Calu3 (cell line): ENCODE measurements at regions not wholly inside any gene's neighbourhood (a gene's known extent, or its start where the extent isn't known, plus 50 kb on each side); places are given as distances from the start of the nearest gene placed in this dataset.
A peak's percentile ranks its signal among the peaks of the same experiment; 100 is the strongest.

ENCODE experiments used
- BruUV-seq: library from RNA; stranded (reverse); fragments of 400-500 nt; replicated peaks from 2 replicates; lab custom pipeline; 2021; lab: Mats Ljungman, UMichigan
- CTCF ChIA-PET: fragments of 300-600 bp; sonication (Branson Sonifier 250); formaldehyde crosslinking; loops from one replicate; lab custom pipeline; 2022; ENCODE audit warnings: antibody characterized with exemption; lab: Charles Lee
- DNase-seq: peaks from one replicate; pipeline ENCODE4 v3.0.0; 2022
- H3K27ac Mint-ChIP-seq: one replicate; pipeline ENCODE4 v1.8.0; 2022; ENCODE audit warnings: mixed read lengths; ENCODE audit not compliant: unreplicated experiment
- H3K27me3 Mint-ChIP-seq: one replicate; pipeline ENCODE4 v1.8.0; 2022; ENCODE audit warnings: mixed read lengths; ENCODE audit not compliant: unreplicated experiment
- H3K36me3 Mint-ChIP-seq: one replicate; pipeline ENCODE4 v1.8.0; 2022; ENCODE audit warnings: mild to moderate bottlenecking, moderate library complexity, mixed read lengths; ENCODE audit not compliant: insufficient read depth, unreplicated experiment
- H3K4me1 Mint-ChIP-seq: one replicate; pipeline ENCODE4 v1.8.0; 2022; ENCODE audit warnings: mild to moderate bottlenecking, low read depth, mixed read lengths; ENCODE audit not compliant: unreplicated experiment
- H3K4me3 Mint-ChIP-seq: one replicate; pipeline ENCODE4 v1.8.0; 2022; ENCODE audit warnings: mild to moderate bottlenecking, low read depth, moderate library complexity, mixed read lengths; ENCODE audit not compliant: unreplicated experiment
- H3K9me3 Mint-ChIP-seq: one replicate; pipeline ENCODE4 v1.8.0; 2022; ENCODE audit warnings: low read depth, mixed read lengths; ENCODE audit not compliant: unreplicated experiment
- CTCF ChIP-seq: fragments of 200-600 bp; IDR thresholded peaks from one replicate; pipeline ENCODE4 v1.8.0; 2022; ENCODE audit warnings: antibody characterized with exemption; ENCODE audit not compliant: unreplicated experiment
- intact Hi-C: fragments of 100-400 bp; cut with micrococcal nuclease; formaldehyde crosslinking; loops from one replicate; pipeline ENCODE4 v1.10.0; 2022; ENCODE audit not compliant: unreplicated experiment

GRCh38 chr5:164501344-164501743, 995.9 kb downstream of the MAT2B start:
- intact Hi-C loops, result loop anchor here (10.0 kb wide), 1 partner anchor 173 kb away; no protein-coding TSS in a partner anchor
- Mint-ChIP-seq H3K4me1 (peaks cover 9% of the 10 kb centered on the region), H3K4me3 (no peak overlapping the region), H3K27ac (no peak overlapping the region), H3K27me3 (no peaks in the 10 kb centered on the region), H3K9me3 (no peaks in the 10 kb centered on the region), H3K36me3 (no peaks in the 10 kb centered on the region)
- TF ChIP-seq CTCF, result no peak
- BruUV-seq, result no TSS peak
- no peak for DNase-seq
- CTCF ChIA-PET, result no interaction called here

- H3K4me1 Mint-ChIP-seq, result peaks cover 9% of the 10 kb centered on the region
- peak overlapping the region; percentile 3 for H3K4me3 Mint-ChIP-seq
- no TSS peak for BruUV-seq
- H3K9me3 Mint-ChIP-seq, result no peaks in the 10 kb centered on the region
- H3K36me3 Mint-ChIP-seq, result no peaks in the 10 kb centered on the region
- H3K27ac Mint-ChIP-seq, result no peak overlapping the region
- TF ChIP-seq CTCF, result peak; percentile 77
- DNase-seq, result peak; percentile 68
- CTCF ChIA-PET, result interaction anchor here (0.8 to 1.9 kb wide), 6 partner anchors 12 to 940 kb away, joined by 3 to 21 read pairs (median 4); no protein-coding TSS in a partner anchor
- intact Hi-C loops, result loop anchor here (1.0 to 10.0 kb wide), 7 partner anchors 171 to 940 kb away; no protein-coding TSS in a partner anchor
- no peaks in the 10 kb centered on the region for H3K27me3 Mint-ChIP-seq
Measured at GRCh38 chr5:164504141-164504772, 998.8 kb downstream of the MAT2B start.

DNA sequence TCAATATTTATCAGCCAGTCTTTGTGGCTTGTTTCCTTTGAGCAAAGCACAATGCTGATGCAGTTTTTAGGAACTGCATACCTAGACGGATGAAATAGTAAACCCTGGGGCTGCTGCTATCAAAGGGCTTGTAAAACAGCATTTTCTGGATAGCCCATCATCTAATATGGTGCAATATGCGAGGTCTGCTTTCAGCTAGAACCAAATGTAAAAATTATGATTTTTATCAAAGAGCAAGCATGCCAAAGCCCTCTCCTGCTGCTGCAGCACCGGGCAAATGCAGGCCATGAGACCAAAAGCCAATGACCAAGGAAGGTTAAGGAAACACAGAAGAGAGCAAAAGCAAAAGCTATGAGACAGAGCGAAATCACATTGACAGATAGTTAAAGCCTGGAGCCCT, 1000.4 kb downstream of the MAT2B start:
- CTCF ChIA-PET, result no interaction called here
- Mint-ChIP-seq H3K9me3 (no peaks in the 10 kb centered on the region), H3K4me1 (peaks cover 9% of the 10 kb centered on the region), H3K36me3 (no peaks in the 10 kb centered on the region), H3K27ac (no peak overlapping the region), H3K27me3 (no peaks in the 10 kb centered on the region), H3K4me3 (no peak overlapping the region)
- intact Hi-C loops, result loop anchor here (10.0 kb wide), 1 partner anchor 169 kb away; no protein-coding TSS in a partner anchor
- DNase-seq, result no peak
- TF ChIP-seq CTCF, result no peak
- no TSS peak for BruUV-seq

- Mint-ChIP-seq H3K9me3 (peaks cover 5% of the 10 kb centered on the region), H3K4me3 (no peak overlapping the region), H3K27ac (no peak overlapping the region), H3K4me1 (no peaks in the 10 kb centered on the region), H3K27me3 (no peaks in the 10 kb centered on the region), H3K36me3 (no peaks in the 10 kb centered on the region)
- CTCF ChIA-PET, result no interaction called here
- no peak for DNase-seq
- intact Hi-C loops, result no loop called here
- TF ChIP-seq CTCF, result no peak
- no TSS peak for BruUV-seq
Measured at GRCh38 chr5:164518067-164518740, 1012.8 kb downstream of the MAT2B start.
